ELF-1 (cell line): ENCODE measurements at regions not wholly inside any gene's neighbourhood (a gene's known extent, or its start where the extent isn't known, plus 50 kb on each side); places are given as distances from the start of the nearest gene placed in this dataset.

Experiments
- DNase-seq: peaks from one replicate; pipeline ENCODE4 v3.0.0-alpha.2; 2016; ENCODE audit warnings: low read depth, low spot score

DNA sequence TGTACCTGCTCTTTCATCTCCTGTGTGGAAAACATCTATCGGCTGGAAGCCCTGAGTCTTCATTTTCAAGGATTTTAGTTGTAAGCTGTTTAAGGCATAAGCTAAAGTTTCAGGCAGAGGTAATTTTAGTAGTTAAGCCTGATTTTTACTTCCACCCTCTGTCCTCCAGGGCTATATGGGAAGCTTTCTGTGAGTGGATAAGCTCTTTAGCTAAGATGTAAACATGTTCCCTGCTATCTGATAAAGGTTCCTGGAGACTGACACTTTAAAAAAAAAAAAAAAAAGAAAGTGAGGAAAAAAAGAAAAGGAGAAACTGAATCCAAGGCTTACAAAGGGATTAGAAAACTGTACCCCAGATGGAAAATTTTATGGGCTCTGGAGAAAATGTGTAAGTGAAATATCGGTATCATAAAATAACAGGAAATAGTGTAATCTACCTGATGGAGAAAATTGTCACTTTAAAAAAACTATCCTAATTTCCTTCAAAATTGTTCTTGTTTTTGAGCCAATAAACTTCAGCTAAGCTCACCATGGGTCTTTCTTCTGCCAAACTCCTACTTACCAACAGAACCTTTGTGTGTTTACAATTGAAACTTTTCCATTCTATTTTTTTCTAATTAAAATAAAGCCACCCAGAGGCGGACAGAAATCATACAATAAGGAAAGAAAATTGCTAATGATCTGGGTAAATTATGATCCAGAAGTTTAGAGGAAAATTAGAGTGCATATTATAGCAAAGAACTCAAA is 180.5 kb downstream of the TGFB2 start:
- no peak for DNase-seq

DNA sequence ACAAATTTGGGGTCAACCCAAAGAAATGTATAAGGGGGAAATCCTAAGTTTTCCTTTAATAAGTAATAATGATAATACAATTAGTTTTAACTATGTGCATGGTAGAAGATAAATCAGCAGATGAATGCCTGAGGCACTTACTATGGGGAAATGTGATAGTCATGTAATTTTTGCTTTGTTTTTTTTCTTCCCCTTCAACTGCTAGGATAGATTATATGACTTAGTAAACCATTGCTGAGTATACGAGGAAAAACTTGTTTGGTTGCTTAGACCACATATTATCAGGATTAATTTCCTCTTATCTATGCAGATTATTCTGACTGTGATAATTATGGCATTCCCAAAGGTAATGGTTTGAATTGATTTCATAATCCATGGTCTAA is 181.1 kb downstream of the TGFB2 start:
- DNase-seq = no peak

- DNase-seq = no peak
These were observed 182.6 kb downstream of the TGFB2 start for GRCh38 chr1:218527737-218528136.

GRCh38 chr1:218529646-218530300 is 184.6 kb downstream of the TGFB2 start:
- no peak for DNase-seq

DNA sequence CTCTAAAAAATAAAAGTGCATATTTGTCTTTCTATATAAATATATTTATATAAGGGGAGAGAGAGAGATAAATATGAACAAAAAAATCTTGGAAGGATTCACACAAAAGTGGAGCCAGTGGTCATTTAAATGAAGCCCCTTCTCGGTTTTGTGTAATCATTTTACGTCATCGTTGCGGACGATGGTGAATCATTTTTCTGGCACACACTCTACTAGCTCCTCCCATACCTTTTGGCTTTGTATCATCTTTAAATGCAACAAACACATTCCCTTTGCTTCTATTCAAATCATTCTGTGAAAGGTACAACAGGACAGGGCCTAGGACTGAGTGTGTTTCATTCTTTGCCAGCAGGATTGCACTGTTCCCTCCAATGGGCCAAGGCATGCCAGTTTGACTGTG is 186.8 kb downstream of the TGFB2 start:
- no peak for DNase-seq

- no peak for DNase-seq
These were observed 191.3 kb downstream of the TGFB2 start for GRCh38 chr1:218536296-218536986.

DNA sequence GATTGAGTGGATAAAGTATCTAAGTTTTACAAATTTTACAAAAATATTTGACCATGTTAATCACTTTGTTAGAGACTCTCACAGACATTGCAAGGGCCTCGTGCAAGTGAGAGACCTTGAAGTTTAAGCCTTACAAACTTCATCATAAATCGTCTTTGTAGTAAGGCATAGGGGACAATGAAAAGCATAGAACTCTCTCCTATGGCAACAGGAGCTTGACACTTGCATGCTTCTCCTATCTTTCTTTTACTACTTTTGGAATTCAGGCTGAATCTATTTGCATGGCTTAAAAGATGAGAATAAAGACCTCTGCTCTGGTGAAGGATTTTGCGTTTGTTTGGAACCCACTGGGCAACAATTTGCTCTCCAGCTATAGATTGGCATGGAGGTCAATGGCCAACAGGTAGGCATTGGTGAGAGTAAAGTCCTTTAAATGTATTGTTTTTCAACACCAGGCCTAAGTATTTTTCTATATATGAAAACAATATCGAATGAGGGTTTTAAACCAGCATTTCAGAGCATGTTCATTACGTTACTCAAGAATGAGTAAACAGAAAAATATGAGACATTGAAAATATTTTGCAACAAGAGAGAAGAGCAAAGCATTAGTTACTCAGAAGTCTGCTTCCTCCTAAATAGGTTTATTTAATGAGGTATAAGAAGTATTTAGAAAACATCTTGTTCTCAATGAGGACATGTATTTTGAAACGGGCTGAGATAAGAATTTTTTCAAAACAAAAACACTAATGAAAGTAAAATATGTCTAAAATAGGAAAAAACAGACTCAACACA is 192.2 kb downstream of the TGFB2 start:
- no peak for DNase-seq

GRCh38 chr1:218538341-218538740 is 193.2 kb downstream of the TGFB2 start:
- no peak for DNase-seq

GRCh38 chr1:218546314-218546713 is 201.2 kb downstream of the TGFB2 start:
- no peak for DNase-seq

GRCh38 chr1:218547957-218548730 is 203.0 kb downstream of the TGFB2 start:
- no peak for DNase-seq

DNA sequence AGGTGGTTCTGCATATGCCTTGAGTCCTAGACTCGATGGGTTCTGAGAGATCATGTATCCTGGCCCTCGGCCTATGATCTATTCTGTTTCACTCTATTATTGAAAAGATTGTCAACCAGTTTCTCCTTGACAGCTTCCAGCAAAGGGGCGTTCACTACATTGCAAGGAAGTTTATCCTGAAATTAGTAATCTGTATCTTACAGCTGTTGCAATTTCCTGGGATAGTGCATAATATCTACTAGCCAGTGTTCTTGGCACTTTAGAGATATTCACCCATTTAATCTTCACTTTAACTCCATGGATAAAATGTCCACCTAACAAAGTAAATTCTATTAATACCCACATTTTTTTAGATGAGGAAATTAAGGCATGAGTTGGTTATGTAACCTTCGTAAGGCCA is 203.6 kb downstream of the TGFB2 start:
- no peak for DNase-seq

DNA sequence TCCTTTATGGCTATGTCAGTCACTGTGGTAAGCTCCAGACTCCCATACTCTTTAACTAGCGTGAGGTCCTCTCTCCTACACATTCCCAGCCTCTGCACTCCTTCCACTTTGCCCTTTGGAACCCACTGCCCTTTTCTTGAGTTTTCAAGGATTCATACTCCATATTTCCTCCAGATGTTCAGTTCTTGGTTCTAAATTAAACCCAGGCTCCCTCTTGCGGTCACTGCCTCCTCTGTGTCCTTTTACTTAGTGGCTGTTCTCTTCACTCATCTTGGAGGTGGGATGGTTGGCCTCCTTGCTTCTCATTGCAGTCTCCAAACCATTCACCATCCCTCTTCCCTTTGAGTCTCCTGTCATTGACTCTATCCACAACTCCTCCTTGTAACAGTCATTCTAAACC is 208.1 kb downstream of the TGFB2 start:
- no peak for DNase-seq

DNA sequence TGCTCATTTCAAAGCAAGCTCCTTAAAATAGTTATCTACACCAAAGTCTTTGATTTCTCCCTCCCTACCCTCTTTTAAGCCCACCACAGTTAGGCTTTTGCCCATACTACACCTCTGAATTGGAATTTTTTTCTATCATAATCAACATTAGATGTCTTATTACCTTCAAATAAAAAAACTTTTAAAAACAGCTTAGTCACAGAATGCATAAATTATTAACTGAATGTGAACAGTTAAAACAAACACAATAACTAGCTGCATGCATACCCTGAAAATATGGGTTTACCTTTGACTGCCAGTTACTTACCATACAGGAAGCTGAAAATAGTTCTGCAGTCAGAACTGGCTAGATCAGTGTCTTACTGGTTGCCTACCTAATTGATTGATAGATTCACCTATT is 210.9 kb downstream of the TGFB2 start:
- no peak for DNase-seq

GRCh38 chr1:218557731-218558130 is 212.6 kb downstream of the TGFB2 start:
- DNase-seq = peak; percentile 5

DNA sequence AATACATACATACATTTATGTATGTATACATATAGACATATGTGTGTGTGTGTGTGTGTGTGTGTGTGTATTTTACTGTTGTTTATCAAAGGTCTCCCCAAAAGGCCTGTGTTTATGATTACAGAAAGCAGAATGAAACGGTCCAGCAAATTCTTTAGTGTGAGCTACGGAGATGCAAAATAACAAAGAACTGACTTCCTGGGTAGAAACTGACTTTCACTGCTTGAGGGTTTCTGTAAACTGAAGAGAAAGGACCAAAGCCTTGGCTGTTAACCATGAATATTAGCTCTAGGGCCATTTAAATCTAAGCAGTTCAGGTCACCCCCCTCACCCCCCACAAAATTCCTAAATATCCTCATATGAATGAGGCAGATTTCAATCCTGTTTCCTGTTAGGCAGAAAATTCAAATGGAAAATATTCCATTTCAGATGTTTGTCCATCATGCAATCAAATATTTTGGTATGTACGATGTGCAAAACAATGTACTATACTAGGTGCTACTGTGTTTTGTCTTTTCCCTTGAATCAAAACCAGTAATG is 213.2 kb downstream of the TGFB2 start:
- DNase-seq = no peak

- no peak for DNase-seq
These were observed 220.2 kb downstream of the TGFB2 start for GRCh38 chr1:218565377-218565776.

- no peak for DNase-seq
These were observed 223.9 kb downstream of the TGFB2 start for GRCh38 chr1:218568962-218569550.

GRCh38 chr1:218570456-218570855 is 225.3 kb downstream of the TGFB2 start:
- no peak for DNase-seq

- DNase-seq = no peak
These were observed 226.4 kb downstream of the TGFB2 start for GRCh38 chr1:218571491-218571890.

GRCh38 chr1:218572050-218572449 is 226.9 kb downstream of the TGFB2 start:
- no peak for DNase-seq

- no peak for DNase-seq
These were observed 228.8 kb downstream of the TGFB2 start for GRCh38 chr1:218573925-218574324.
